ENCODE measurements at regions not wholly inside any gene's neighbourhood (a gene's known extent, or its start where the extent isn't known, plus 50 kb on each side); places are given as distances from the start of the nearest gene placed in this dataset.
"Not testable (repeated sequence)": the region's sequence is repeated elsewhere in the genome, so short reads cannot be mapped to it uniquely, and the experiment has no call there.

GRCh38 chr4:94014484-94015136, 186.1 kb downstream of the ATOH1 start:
- DNase-seq (ENCODE audit: low read depth): no peak

GRCh38 chr4:94015956-94016355, 187.4 kb downstream of the ATOH1 start:
- no peak for DNase-seq (ENCODE audit: low read depth)

- DNase-seq (ENCODE audit: low read depth): peak; percentile 5
Measured at GRCh38 chr4:94032754-94033153, 174.9 kb upstream of the SMARCAD1 start.

GRCh38 chr4:94036964-94037363, 170.7 kb upstream of the SMARCAD1 start:
- DNase-seq (ENCODE audit: low read depth): peak; percentile 64

GRCh38 chr4:94038195-94038594, 169.5 kb upstream of the SMARCAD1 start:
- no peak for DNase-seq (ENCODE audit: low read depth)

GRCh38 chr4:94039226-94039625, 168.4 kb upstream of the SMARCAD1 start:
- no peak for DNase-seq (ENCODE audit: low read depth)

GRCh38 chr4:94044471-94044870, 163.2 kb upstream of the SMARCAD1 start:
- DNase-seq (ENCODE audit: low read depth): not testable (repeated sequence)

- DNase-seq (ENCODE audit: low read depth): no peak
Measured at GRCh38 chr4:94063084-94063483, 144.6 kb upstream of the SMARCAD1 start.

GRCh38 chr4:94068753-94069719, 138.6 kb upstream of the SMARCAD1 start:
- DNase-seq (ENCODE audit: low read depth): no peak

- DNase-seq (ENCODE audit: low read depth): no peak
Measured at GRCh38 chr4:94076498-94076897, 131.2 kb upstream of the SMARCAD1 start.

- DNase-seq (ENCODE audit: low read depth): no peak
Measured at GRCh38 chr4:94084155-94084554, 123.5 kb upstream of the SMARCAD1 start.

GRCh38 chr4:94099141-94099540, 108.5 kb upstream of the SMARCAD1 start:
- DNase-seq (ENCODE audit: low read depth): not testable (repeated sequence)

- DNase-seq (ENCODE audit: low read depth): no peak
Measured at GRCh38 chr4:94112644-94113043, 95.0 kb upstream of the SMARCAD1 start.

- DNase-seq (ENCODE audit: low read depth): peak; percentile 34
Measured at GRCh38 chr4:94115687-94116086, 92.0 kb upstream of the SMARCAD1 start.

GRCh38 chr4:94116842-94117241, 90.8 kb upstream of the SMARCAD1 start:
- DNase-seq (ENCODE audit: low read depth): no peak

GRCh38 chr4:94126669-94127068, 81.0 kb upstream of the SMARCAD1 start:
- no peak for DNase-seq (ENCODE audit: low read depth)

GRCh38 chr4:94127707-94128328, 79.8 kb upstream of the SMARCAD1 start:
- no peak for DNase-seq (ENCODE audit: low read depth)

- DNase-seq (ENCODE audit: low read depth): peak; percentile 65
Measured at GRCh38 chr4:94131212-94131611, 76.5 kb upstream of the SMARCAD1 start.

GRCh38 chr4:94135701-94136100, 72.0 kb upstream of the SMARCAD1 start:
- no peak for DNase-seq (ENCODE audit: low read depth)

- DNase-seq (ENCODE audit: low read depth): no peak
Measured at GRCh38 chr4:94139931-94140612, 67.6 kb upstream of the SMARCAD1 start.

GRCh38 chr4:94141001-94141400, 66.7 kb upstream of the SMARCAD1 start:
- no peak for DNase-seq (ENCODE audit: low read depth)

Data from HT1080 (cell line).